H1 (cell line): ENCODE measurements at regions not wholly inside any gene's neighbourhood (a gene's known extent, or its start where the extent isn't known, plus 50 kb on each side); places are given as distances from the start of the nearest gene placed in this dataset.

ENCODE experiments used
- CTCF ChIA-PET: fragments of 300-600 bp; sonication (Branson Sonifier 250); formaldehyde crosslinking; loops from one replicate; lab custom pipeline; 2021; ENCODE audit not compliant: partially characterized antibody; lab: Charles Lee
- POLR2A ChIA-PET: fragments of 300-600 bp; sonication (Branson Sonifier 250); formaldehyde crosslinking; loops from one replicate; lab custom pipeline; 2021; ENCODE audit warnings: inconsistent platforms; ENCODE audit not compliant: partially characterized antibody; lab: Charles Lee
- DNase-seq, 2 experiments: peaks; one replicate each; pipeline versions ENCODE4 v3.0.0 to v3.0.0-alpha.2; 2010 to 2022; ENCODE audit warnings: low spot score in 2 of 2, low read depth in 1 of 2, mixed read lengths in 1 of 2
- FAIRE-seq: peaks from 2 replicates; lab custom pipeline; 2011; peaks lifted over from hg19 to GRCh38; lab: Jason Lieb, UNC
- H2AFZ ChIP-seq: 2 replicates; pipeline ENCODE4 v1.8.1; 2012; ENCODE audit warnings: low read length, inconsistent platforms
- H2AK5ac ChIP-seq: 2 replicates; pipeline ENCODE4 v1.6.1; 2013; ENCODE audit warnings: low read depth, low read length
- H2BK120ac ChIP-seq: replicated peaks from 2 replicates; pipeline ENCODE3; 2013; ENCODE audit warnings: low read depth, low read length, inconsistent platforms
- H2BK12ac ChIP-seq: 2 replicates; pipeline ENCODE4 v1.6.1; 2013; ENCODE audit warnings: low read depth, low read length
- H2BK15ac ChIP-seq: 2 replicates; pipeline ENCODE4 v1.6.1; 2013; ENCODE audit warnings: low read length
- H2BK20ac ChIP-seq: 2 replicates; pipeline ENCODE4 v1.6.1; 2013; ENCODE audit warnings: low read length
- H2BK5ac ChIP-seq: 2 replicates; pipeline ENCODE4 v1.6.1; 2013; ENCODE audit warnings: low read depth, low read length
- H3K14ac ChIP-seq: 2 replicates; pipeline ENCODE4 v1.6.1; 2013; ENCODE audit warnings: inconsistent platforms; ENCODE audit not compliant: insufficient read length
- H3K18ac ChIP-seq: 2 replicates; pipeline ENCODE4 v1.6.1; 2013; ENCODE audit warnings: low read length; ENCODE audit errors: extremely low read depth
- H3K23ac ChIP-seq: 2 replicates; pipeline ENCODE4 v1.6.1; 2013; ENCODE audit warnings: inconsistent platforms; ENCODE audit not compliant: insufficient read length
- H3K23me2 ChIP-seq: 2 replicates; pipeline ENCODE4 v1.6.1; 2013; ENCODE audit warnings: low read depth, low read length
- H3K27ac ChIP-seq: 2 replicates; pipeline ENCODE4 v1.6.1; 2011; ENCODE audit warnings: low read depth, low read length, inconsistent platforms
- H3K27me3 ChIP-seq, 4 experiments: replicated peaks in 1 of 4; 1 replicate in 1 of 4; 2 replicates in 3 of 4; pipeline versions ENCODE4 v1.6.1 to v1.8.1; 2011 to 2013; ENCODE audit warnings: low read length in 3 of 4, mild to moderate bottlenecking in 3 of 4, inconsistent platforms in 2 of 4, mixed read lengths in 2 of 4, moderate library complexity in 1 of 4; ENCODE audit not compliant: control insufficient read depth in 3 of 4, insufficient read depth in 3 of 4; ENCODE audit errors: extremely low read depth in 1 of 4
- H3K36me3 ChIP-seq, 4 experiments: 2 replicates each; pipeline versions ENCODE4 v1.6.1 to v1.8.1; 2011 to 2013; ENCODE audit warnings: mild to moderate bottlenecking in 4 of 4, low read length in 3 of 4, moderate library complexity in 2 of 4, control low read depth in 1 of 4, inconsistent platforms in 1 of 4; ENCODE audit not compliant: insufficient read depth in 4 of 4, control insufficient read depth in 2 of 4
- H3K4ac ChIP-seq: replicated peaks from 2 replicates; pipeline ENCODE3; 2013; ENCODE audit warnings: low read length, low read depth, mixed read lengths, inconsistent platforms; ENCODE audit not compliant: insufficient read length
- H3K4me1 ChIP-seq, 4 experiments: replicated peaks in 1 of 4; 1 replicate in 1 of 4; 2 replicates in 3 of 4; pipeline versions ENCODE4 v1.6.1 to v1.8.1; 2011 to 2013; ENCODE audit warnings: low read length in 3 of 4, inconsistent platforms in 2 of 4, mixed read lengths in 1 of 4; ENCODE audit not compliant: insufficient read depth in 4 of 4, control insufficient read depth in 3 of 4
- H3K4me2 ChIP-seq, 2 experiments: 2 replicates each; pipeline versions ENCODE4 v1.6.1 to v1.8.1; 2011 to 2013; ENCODE audit warnings: low read depth in 2 of 2, low read length in 2 of 2, control low read depth in 1 of 2, inconsistent platforms in 1 of 2, mild to moderate bottlenecking in 1 of 2; ENCODE audit not compliant: insufficient read depth in 1 of 2
- H3K4me3 ChIP-seq, 4 experiments: fragments of 200-600, 300-600 bp in 1 of 4; sonication (generic), shearing (Covaris generic), sonication (Bioruptor Twin) in 1 of 4; 2 replicates each; pipeline versions ENCODE4 v1.5.1 to v1.8.1; 2011 to 2016; ENCODE audit warnings: low read length in 4 of 4, low read depth in 3 of 4, control low read depth in 2 of 4, inconsistent platforms in 2 of 4, mild to moderate bottlenecking in 2 of 4, mixed read lengths in 1 of 4, moderate library complexity in 1 of 4; ENCODE audit not compliant: insufficient read depth in 2 of 4; ENCODE audit errors: extremely low read depth in 1 of 4
- H3K56ac ChIP-seq: replicated peaks from 2 replicates; pipeline ENCODE3; 2013; ENCODE audit warnings: low read depth, mild to moderate bottlenecking, mixed read lengths, low read length, inconsistent platforms; ENCODE audit not compliant: insufficient read length
- H3K79me1 ChIP-seq: 2 replicates; pipeline ENCODE4 v1.6.1; 2013; ENCODE audit warnings: low read depth, low read length, control low read depth
- H3K79me2 ChIP-seq, 2 experiments: 2 replicates each; pipeline versions ENCODE4 v1.6.1 to v1.8.1; 2012 to 2013; ENCODE audit warnings: low read length in 2 of 2, mild to moderate bottlenecking in 2 of 2, inconsistent platforms in 1 of 2; ENCODE audit not compliant: insufficient read depth in 2 of 2, control insufficient read depth in 1 of 2
- H3K9ac ChIP-seq, 4 experiments: replicated peaks in 1 of 4; 1 replicate in 1 of 4; 2 replicates in 3 of 4; pipeline versions ENCODE4 v1.6.1 to v1.8.1; 2011 to 2013; ENCODE audit warnings: low read depth in 3 of 4, low read length in 3 of 4, control low read depth in 2 of 4, mild to moderate bottlenecking in 2 of 4, moderate library complexity in 2 of 4, inconsistent platforms in 1 of 4; ENCODE audit errors: extremely low read depth in 1 of 4
- H3K9me3 ChIP-seq, 2 experiments: 2 replicates each; pipeline versions ENCODE4 v1.6.1 to v1.8.1; 2012 to 2013; ENCODE audit warnings: mild to moderate bottlenecking in 2 of 2, moderate library complexity in 2 of 2, control low read depth in 1 of 2, inconsistent platforms in 1 of 2, low read depth in 1 of 2, low read length in 1 of 2, mixed read lengths in 1 of 2; ENCODE audit not compliant: insufficient read depth in 2 of 2
- H4K20me1 ChIP-seq, 2 experiments: replicated peaks in 1 of 2; 2 replicates each; pipeline versions ENCODE3 to v1.8.1; 2011 to 2013; ENCODE audit warnings: inconsistent platforms in 2 of 2, low read length in 2 of 2, mild to moderate bottlenecking in 1 of 2; ENCODE audit not compliant: insufficient read depth in 2 of 2, control insufficient read depth in 1 of 2
- H4K5ac ChIP-seq: 2 replicates; pipeline ENCODE4 v1.6.1; 2013; ENCODE audit warnings: low read length, low read depth, mixed read lengths, inconsistent platforms; ENCODE audit not compliant: insufficient read length
- H4K8ac ChIP-seq: 2 replicates; pipeline ENCODE4 v1.8.0; 2013; ENCODE audit warnings: mild to moderate bottlenecking, moderate library complexity, low read length, inconsistent platforms; ENCODE audit not compliant: insufficient read depth; ENCODE audit errors: extremely low read depth
- H4K91ac ChIP-seq: replicated peaks from 2 replicates; pipeline ENCODE3; 2013; ENCODE audit warnings: low read length, mixed read lengths, inconsistent platforms; ENCODE audit not compliant: insufficient read length
- ASH2L ChIP-seq: fragments of 200-600, 300-600 bp; sonication (generic); IDR thresholded peaks from one replicate; pipeline ENCODE4 v1.7.1; 2017; ENCODE audit warnings: low read length
- BRCA1 ChIP-seq: IDR thresholded peaks from 2 replicates; pipeline ENCODE4 v1.6.1; 2012; ENCODE audit warnings: low read depth, low read length, improper control_type of control experiment
- CHD2 ChIP-seq: IDR thresholded peaks from 2 replicates; pipeline ENCODE4 v1.6.1; 2012; ENCODE audit warnings: low read length, improper control_type of control experiment
- CTBP2 ChIP-seq: IDR thresholded peaks from 2 replicates; pipeline ENCODE4 v1.7.0; 2011; ENCODE audit warnings: borderline replicate concordance, mild to moderate bottlenecking, moderate library complexity, mixed read lengths, low read length; ENCODE audit not compliant: insufficient read depth, insufficient read length
- EP300 ChIP-seq, 2 experiments: IDR thresholded peaks; 1 replicate in 1 of 2; 2 replicates in 1 of 2; pipeline ENCODE4 v1.6.1; 2011 to 2012; ENCODE audit warnings: low read depth in 2 of 2, low read length in 2 of 2, mild to moderate bottlenecking in 2 of 2, borderline replicate concordance in 1 of 2, inconsistent platforms in 1 of 2, moderate library complexity in 1 of 2
- EZH2 ChIP-seq: fragments of 200-600 bp; sonication (generic); IDR thresholded peaks from 2 replicates; pipeline ENCODE4 v1.7.1; 2012; ENCODE audit warnings: low read depth, mild to moderate bottlenecking, moderate library complexity, low read length, inconsistent platforms; ENCODE audit not compliant: severe bottlenecking
- GTF2F1 ChIP-seq: IDR thresholded peaks from 2 replicates; pipeline ENCODE4 v1.6.1; 2012; ENCODE audit warnings: low read depth, low read length, improper control_type of control experiment, borderline replicate concordance
- JUN ChIP-seq: IDR thresholded peaks from 2 replicates; pipeline ENCODE4 v1.6.1; 2011; ENCODE audit warnings: low read depth, mild to moderate bottlenecking, improper control_type of control experiment, low read length
- KDM1A ChIP-seq: fragments of 200-600, 300-600 bp; sonication (generic); IDR thresholded peaks from 2 replicates; pipeline ENCODE4 v1.7.1; 2016; ENCODE audit warnings: mild to moderate bottlenecking, low read length, borderline replicate concordance
- PHF8 ChIP-seq: fragments of 200-600 bp; sonication (generic); conservative IDR thresholded peaks from 2 replicates; pipeline ENCODE4 v1.7.1; 2012; ENCODE audit warnings: low read depth, mild to moderate bottlenecking, inconsistent platforms, low read length, moderate library complexity
- POLR2AphosphoS5 ChIP-seq: IDR thresholded peaks from 2 replicates; pipeline ENCODE4 v1.6.1; 2011; ENCODE audit warnings: low read depth, low read length
- POU5F1 ChIP-seq: IDR thresholded peaks from 2 replicates; pipeline ENCODE4 v1.6.1; 2011; ENCODE audit warnings: low read depth, mild to moderate bottlenecking, low read length, moderate library complexity
- RBBP5 ChIP-seq: IDR thresholded peaks from 2 replicates; pipeline ENCODE4 v1.7.1; 2012; ENCODE audit warnings: low read depth, mild to moderate bottlenecking, inconsistent platforms, low read length, moderate library complexity, borderline replicate concordance
- SP4 ChIP-seq: IDR thresholded peaks from 2 replicates; pipeline ENCODE4 v1.6.1; 2012; ENCODE audit warnings: low read length, inconsistent platforms
- TAF1 ChIP-seq: IDR thresholded peaks from 2 replicates; pipeline ENCODE4 v1.6.1; 2011; ENCODE audit warnings: mild to moderate bottlenecking, low read depth, low read length
- ZNF274 ChIP-seq: IDR thresholded peaks from 2 replicates; pipeline ENCODE4 v1.7.0; 2012; ENCODE audit warnings: low read length, borderline replicate concordance; ENCODE audit errors: extremely low read depth
- WGBS, 2 experiments: shearing (Covaris generic) in 1 of 2; methylation state at CpG; one replicate each; pipeline versions ENCODE4 v1.1.6 to v1.1.7; 2013 to 2015; ENCODE audit warnings: low lambda C conversion rate in 2 of 2, mixed read lengths in 2 of 2, inconsistent platforms in 1 of 2, low coverage in 1 of 2, missing lambda C conversion rate in 1 of 2; ENCODE audit not compliant: insufficient replicate concordance in 2 of 2, insufficient coverage in 1 of 2, insufficient read length in 1 of 2; ENCODE audit errors: extremely low coverage in 1 of 2, missing lambda C conversion rate in 1 of 2; 5-methylcytosine and 5-hydroxymethylcytosine counted together

DNA sequence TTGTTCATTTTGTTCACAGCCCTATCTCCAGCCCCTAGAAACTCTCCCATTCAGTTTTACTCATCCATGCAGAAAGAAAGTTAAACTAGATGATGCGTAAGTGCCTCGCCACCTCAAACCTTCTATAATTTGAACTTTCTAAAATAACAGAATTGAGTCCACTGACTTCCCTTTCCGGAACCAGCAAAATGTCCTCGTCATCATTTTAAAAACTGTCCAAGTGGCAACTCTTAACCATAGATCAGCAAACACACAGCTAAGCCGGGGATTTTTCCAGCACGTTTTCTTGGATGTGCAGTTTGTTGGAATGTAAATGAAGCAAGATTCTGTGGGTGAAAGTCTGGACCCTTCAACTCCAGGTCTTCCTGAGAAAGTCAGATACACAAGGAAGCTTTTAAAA lies 369.7 kb upstream of the ERCC4 start:
- CTCF ChIA-PET = interaction anchor here (0.5 to 1.3 kb wide), 2 partner anchors 218 to 386 kb away, joined by 3 to 4 read pairs; no protein-coding TSS in a partner anchor
- WGBS, 2 experiments = 88% methylated on average over 6 of the region's 6 CpGs; no CpG with 5 or more reads in 1 of the 2 experiments
- POLR2A ChIA-PET = no interaction called here
- TF ChIP-seq BRCA1 (no peak), TAF1 (no peak), JUN (no peak), ASH2L (no peak), SP4 (no peak), PHF8 (no peak), RBBP5 (no peak), POLR2AphosphoS5 (no peak), EZH2 (no peak), POU5F1 (no peak), GTF2F1 (no peak), ZNF274 (no peak), CTBP2 (no peak), KDM1A (no peak), EP300 (IDR thresholded peaks at IDR 0.05; ENCODE audit: borderline replicate concordance in 1 of 2, low read depth in 2 of 2, low read length in 2 of 2) (no peak), CHD2 (no peak)

More for the DNA sequence above, 369.7 kb upstream of the ERCC4 start:
- FAIRE-seq = no peak
- Histone ChIP-seq H3K79me2 (no peaks in the 10 kb centered on the region), H4K91ac (no peak overlapping the region), H3K56ac (no peak overlapping the region), H2AK5ac (no peak overlapping the region), H2BK20ac (no peak overlapping the region), H3K4me2 (no peak overlapping the region), H2BK120ac (no peak overlapping the region), H3K79me1 (no peaks in the 10 kb centered on the region), H3K4me1 (peaks cover 0 to 9% (median 5%) of the 10 kb centered on the region in 4 experiments; a peak in 3 of 7 replicates), H3K9ac (no peak overlapping the region), H3K4me3 (no peak overlapping the region), H4K20me1 (no peaks in the 10 kb centered on the region), H3K36me3 (no peaks in the 10 kb centered on the region), H3K9me3 (no peaks in the 10 kb centered on the region), H4K5ac (no peak overlapping the region), H3K18ac (no peak overlapping the region), H2AFZ (no peak overlapping the region), H3K27ac (no peak overlapping the region), H3K4ac (no peak overlapping the region), H2BK12ac (no peak overlapping the region), H4K8ac (no peak overlapping the region), H3K23me2 (peaks cover 1% of the 10 kb centered on the region; the same call in 1 of the 2 replicates), H3K14ac (no peak overlapping the region), H3K27me3 (no peaks in the 10 kb centered on the region; a peak in 1 of 7 replicates), H2BK5ac (no peak overlapping the region), H2BK15ac (no peak overlapping the region), H3K23ac (no peak overlapping the region)
- no peak for DNase-seq
